Naive thymus-derived CD4-positive, alpha-beta T cell (primary cell): ENCODE measurements at regions not wholly inside any gene's neighbourhood (a gene's known extent, or its start where the extent isn't known, plus 50 kb on each side); places are given as distances from the start of the nearest gene placed in this dataset.
A peak's percentile ranks its signal among the peaks of the same experiment; 100 is the strongest.
"Not testable (repeated sequence)": the region's sequence is repeated elsewhere in the genome, so short reads cannot be mapped to it uniquely, and the experiment has no call there.

ENCODE experiments used
- ATAC-seq: fragments of 150-1000 bp; cut with Tn5 transposase; 2 replicates; pipeline ENCODE4 v1.10.0; 2021; ENCODE audit warnings: mild to moderate bottlenecking, moderate library complexity
- CTCF ChIA-PET: fragments of 350-600 bp; sonication (Branson Sonifier 250); formaldehyde crosslinking; loops from one replicate; lab custom pipeline; 2021; ENCODE audit warnings: antibody characterized with exemption; lab: Charles Lee
- POLR2A ChIA-PET: fragments of 350-600 bp; sonication (Branson Sonifier 250); formaldehyde crosslinking; loops from one replicate; lab custom pipeline; 2021; ENCODE audit warnings: antibody characterized with exemption, inconsistent platforms; lab: Charles Lee
- DNase-seq, 9 donors: peaks; one replicate each; pipeline versions ENCODE4 v3.0.0 to v3.0.0-alpha.2; 2020 to 2022; ENCODE audit warnings: mixed read lengths in 1 of 9
- H3K27ac ChIP-seq: one replicate; pipeline ENCODE4 v1.7.0; 2013; ENCODE audit warnings: mild to moderate bottlenecking, low read depth, low read length, moderate library complexity
- H3K27me3 ChIP-seq, 2 donors: one replicate each; pipeline ENCODE4 v1.7.0; 2013; ENCODE audit warnings: low read length in 2 of 2, mild to moderate bottlenecking in 2 of 2, moderate library complexity in 2 of 2; ENCODE audit not compliant: control insufficient read depth in 2 of 2, insufficient read depth in 2 of 2
- H3K36me3 ChIP-seq, 3 experiments: 1 replicate in 2 of 3; 2 replicates in 1 of 3; pipeline ENCODE4 v1.7.0; 2013; ENCODE audit warnings: low read length in 3 of 3, mild to moderate bottlenecking in 3 of 3, moderate library complexity in 1 of 3; ENCODE audit not compliant: insufficient read depth in 3 of 3, control insufficient read depth in 2 of 3
- H3K4me1 ChIP-seq, 2 donors: one replicate each; pipeline ENCODE4 v1.7.0; 2013; ENCODE audit warnings: low read length in 2 of 2, mild to moderate bottlenecking in 2 of 2, moderate library complexity in 1 of 2; ENCODE audit not compliant: control insufficient read depth in 2 of 2, insufficient read depth in 2 of 2
- H3K4me3 ChIP-seq: 2 replicates; pipeline ENCODE4 v1.7.0; 2013; ENCODE audit warnings: mild to moderate bottlenecking, low read length
- H3K9me3 ChIP-seq, 3 experiments: 1 replicate in 2 of 3; 2 replicates in 1 of 3; pipeline ENCODE4 v1.7.0; 2013; ENCODE audit warnings: low read length in 3 of 3; ENCODE audit not compliant: control insufficient read depth in 2 of 3
- H3K27ac Mint-ChIP-seq, 9 donors: one replicate each; pipeline ENCODE4 v1.8.0; 2020 to 2022; ENCODE audit warnings: mixed read lengths in 9 of 9, mild to moderate bottlenecking in 8 of 9, moderate library complexity in 5 of 9, inconsistent platforms in 2 of 9
- H3K27me3 Mint-ChIP-seq, 5 donors: one replicate each; pipeline ENCODE4 v1.8.0; 2021 to 2022; ENCODE audit warnings: mixed read lengths in 5 of 5, mild to moderate bottlenecking in 1 of 5
- H3K36me3 Mint-ChIP-seq, 5 donors: one replicate each; pipeline ENCODE4 v1.8.0; 2020 to 2022; ENCODE audit warnings: mixed read lengths in 5 of 5, mild to moderate bottlenecking in 3 of 5, inconsistent platforms in 1 of 5
- H3K4me1 Mint-ChIP-seq, 7 donors: one replicate each; pipeline ENCODE4 v1.8.0; 2020 to 2022; ENCODE audit warnings: mixed read lengths in 7 of 7, mild to moderate bottlenecking in 3 of 7, inconsistent platforms in 1 of 7
- H3K4me3 Mint-ChIP-seq, 10 donors: one replicate each; pipeline ENCODE4 v1.8.0; 2020 to 2022; ENCODE audit warnings: mild to moderate bottlenecking in 10 of 10, mixed read lengths in 10 of 10, moderate library complexity in 6 of 10, inconsistent platforms in 2 of 10
- H3K9me3 Mint-ChIP-seq, 11 donors: one replicate each; pipeline ENCODE4 v1.8.0; 2020 to 2022; ENCODE audit warnings: mixed read lengths in 11 of 11, mild to moderate bottlenecking in 4 of 11, inconsistent platforms in 1 of 11, moderate library complexity in 1 of 11
- intact Hi-C, 2 donors: fragments of 100-400 bp; cut with micrococcal nuclease; formaldehyde crosslinking; loops; one replicate each; pipeline ENCODE4 v1.15.1; 2023

DNA sequence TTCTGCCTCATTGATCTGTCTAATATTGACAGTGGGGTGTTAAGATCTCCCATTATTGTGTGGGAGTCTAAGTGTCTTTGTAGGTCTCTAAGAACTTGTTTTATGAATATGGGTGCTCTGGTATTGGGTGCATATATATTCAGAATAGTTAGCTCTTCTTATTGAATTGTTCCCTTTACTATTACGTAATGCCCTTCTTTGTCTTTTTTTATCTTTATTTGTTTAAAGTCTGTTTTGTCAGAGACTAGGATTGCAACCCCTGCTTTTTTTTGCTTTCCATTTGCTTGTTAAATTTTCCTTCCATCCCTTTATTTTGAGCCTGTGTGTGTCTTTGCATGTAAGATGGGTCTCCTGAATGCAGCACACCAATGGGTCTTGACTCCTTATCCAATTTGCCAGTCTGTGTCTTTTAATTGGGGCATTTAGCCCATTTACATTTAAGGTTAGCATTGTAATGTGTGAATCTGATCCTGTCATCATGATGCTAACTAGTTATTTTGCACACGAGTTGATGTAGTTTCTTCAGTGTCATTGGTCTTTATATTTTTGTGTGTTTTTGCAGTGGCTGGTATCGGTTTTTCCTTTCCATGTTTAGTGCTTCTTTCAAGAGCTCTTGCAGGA, 1126.0 kb upstream of the TMEM132C start:
- DNase-seq, CTCF ChIA-PET, POLR2A ChIA-PET, H3K4me1 ChIP-seq, H3K4me3 Mint-ChIP-seq, intact Hi-C loops, H3K27ac Mint-ChIP-seq, H3K4me3 ChIP-seq, H3K36me3 Mint-ChIP-seq, H3K36me3 ChIP-seq, ATAC-seq, H3K27me3 ChIP-seq, H3K27ac ChIP-seq, H3K9me3 ChIP-seq: not testable (repeated sequence)
- Mint-ChIP-seq H3K27me3 (peaks cover 0 to 27% (median 16%) of the 10 kb centered on the region in 5 donors), H3K4me1 (peaks cover 0 to 13% (median 9%) of the 10 kb centered on the region in 7 donors), H3K9me3 (peaks cover 2 to 68% (median 21%) of the 10 kb centered on the region in 11 donors)

DNA sequence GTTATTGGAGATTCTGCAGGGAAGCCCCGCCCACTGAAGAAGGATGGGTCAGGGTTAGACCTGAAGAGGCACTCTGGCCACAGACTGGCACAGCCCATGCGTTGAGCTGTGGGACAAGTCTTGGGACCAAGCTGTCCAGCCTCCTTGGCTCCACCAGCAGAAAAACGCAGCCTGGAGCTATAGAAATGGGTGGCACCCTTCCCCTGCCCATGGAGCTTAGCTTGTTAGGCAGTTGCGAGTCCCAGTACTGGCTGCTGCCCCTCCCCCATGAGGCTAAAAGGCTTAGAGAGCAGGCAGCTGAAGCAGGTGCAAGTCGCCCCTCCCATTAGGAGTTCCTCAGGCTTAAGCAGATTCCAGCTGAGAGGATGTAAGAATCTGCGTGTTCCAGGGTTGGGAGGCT, 1124.0 kb upstream of the TMEM132C start:
- no peak overlapping the region for H3K27ac ChIP-seq
- POLR2A ChIA-PET = no interaction called here
- CTCF ChIA-PET = no interaction called here
- H3K4me3 Mint-ChIP-seq = no peak overlapping the region
- no peaks in the 10 kb centered on the region for H3K4me1 ChIP-seq
- peaks cover 0 to 16% (median 9%) of the 10 kb centered on the region in 7 donors for H3K4me1 Mint-ChIP-seq
- H3K27ac Mint-ChIP-seq = no peak overlapping the region
- peaks cover 0 to 5% (median 0%) of the 10 kb centered on the region in 5 donors for H3K36me3 Mint-ChIP-seq
- H3K9me3 Mint-ChIP-seq = peaks cover 0 to 53% (median 16%) of the 10 kb centered on the region in 11 donors
- DNase-seq (no peak), ATAC-seq (no peak)
- no peaks in the 10 kb centered on the region for H3K9me3 ChIP-seq
- H3K4me3 ChIP-seq = no peak overlapping the region
- H3K27me3 ChIP-seq = no peaks in the 10 kb centered on the region
- no peaks in the 10 kb centered on the region for H3K36me3 ChIP-seq
- peaks cover 0 to 24% (median 16%) of the 10 kb centered on the region in 5 donors for H3K27me3 Mint-ChIP-seq
- intact Hi-C loops = no loop called here

DNA sequence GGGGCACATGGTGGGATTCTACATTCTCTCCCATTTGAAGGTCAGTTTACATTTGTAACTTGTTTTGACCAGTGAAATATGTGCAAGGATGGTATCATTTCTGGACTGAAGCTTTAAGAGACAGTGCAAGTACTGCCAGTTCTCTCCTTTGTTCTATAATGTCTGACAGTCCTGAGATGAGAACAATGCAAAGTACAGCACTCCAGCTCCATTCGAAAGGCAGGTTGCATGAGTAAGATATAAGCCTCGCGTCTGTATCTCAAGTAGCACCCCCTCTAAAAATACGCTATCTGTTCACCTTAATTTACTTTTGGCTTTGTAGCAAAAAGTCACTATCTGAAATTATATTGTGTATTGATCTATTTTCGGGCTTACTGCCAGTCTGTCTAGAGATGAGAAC, 1122.2 kb upstream of the TMEM132C start:
- Mint-ChIP-seq H3K27ac (no peak overlapping the region), H3K27me3 (peaks cover 0 to 17% (median 16%) of the 10 kb centered on the region in 5 donors), H3K4me1 (peaks cover 0 to 16% (median 9%) of the 10 kb centered on the region in 7 donors), H3K9me3 (peaks cover 0 to 41% (median 12%) of the 10 kb centered on the region in 11 donors), H3K36me3 (peaks cover 0 to 5% (median 0%) of the 10 kb centered on the region in 5 donors), H3K4me3 (peak overlapping the region in 1 of 10 donors; percentile 86)
- Histone ChIP-seq H3K4me1 (no peaks in the 10 kb centered on the region), H3K36me3 (no peaks in the 10 kb centered on the region), H3K27me3 (no peaks in the 10 kb centered on the region), H3K4me3 (no peak overlapping the region), H3K9me3 (no peaks in the 10 kb centered on the region), H3K27ac (no peak overlapping the region)
- POLR2A ChIA-PET = no interaction called here
- intact Hi-C loops = no loop called here
- CTCF ChIA-PET = no interaction called here
- DNase-seq (no peak), ATAC-seq (no peak)

DNA sequence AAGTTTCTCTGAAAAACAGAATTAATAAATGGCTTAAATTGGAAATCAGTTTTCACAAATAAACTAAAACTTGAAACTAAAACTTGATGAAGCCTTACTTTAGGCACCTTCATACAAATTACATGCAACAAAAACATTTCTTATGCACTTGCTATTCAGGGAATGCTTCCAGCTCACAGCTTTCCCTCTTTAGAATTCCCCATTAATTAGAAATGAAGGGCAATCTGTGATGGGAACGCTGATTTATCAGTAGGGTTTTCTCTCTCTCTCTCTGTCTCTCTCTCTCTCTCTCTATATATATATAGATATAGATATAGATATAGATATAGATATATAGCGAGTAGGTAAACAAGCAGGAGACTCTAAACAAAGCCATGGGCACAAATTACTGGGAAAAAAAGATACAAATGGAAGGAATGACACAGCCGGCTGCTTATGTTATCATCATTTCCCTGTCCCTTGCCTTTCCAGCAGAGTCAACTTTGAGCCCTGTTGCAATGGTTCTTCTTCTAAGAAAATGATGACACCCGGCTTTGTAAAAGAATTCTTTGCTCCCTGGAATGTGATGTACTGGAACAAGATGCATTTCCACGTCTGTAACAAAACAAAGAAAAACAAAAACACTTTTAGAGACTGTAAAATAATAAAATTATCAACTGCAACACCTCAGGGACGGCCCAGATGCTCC, 1121.6 kb upstream of the TMEM132C start:
- no peak for ATAC-seq
- peak overlapping the region; percentile 63 for H3K4me3 ChIP-seq
- H3K27ac Mint-ChIP-seq = peak overlapping the region in 5 of 9 donors; percentile 49 to 87 (median 58)
- DNase-seq = no peak
- peaks cover 0 to 16% (median 9%) of the 10 kb centered on the region in 7 donors for H3K4me1 Mint-ChIP-seq
- H3K9me3 Mint-ChIP-seq = peaks cover 0 to 35% (median 11%) of the 10 kb centered on the region in 11 donors
- ChIA-PET CTCF (no interaction called here), POLR2A (no interaction called here)
- no peaks in the 10 kb centered on the region for H3K4me1 ChIP-seq
- no peaks in the 10 kb centered on the region for H3K9me3 ChIP-seq
- peak overlapping the region; percentile 51 to 86 (median 83) for H3K4me3 Mint-ChIP-seq
- no peaks in the 10 kb centered on the region for H3K36me3 ChIP-seq
- intact Hi-C loops = no loop called here
- H3K27me3 ChIP-seq = no peaks in the 10 kb centered on the region
- H3K36me3 Mint-ChIP-seq = peaks cover 0 to 5% (median 0%) of the 10 kb centered on the region in 5 donors
- H3K27ac ChIP-seq = no peak overlapping the region
- H3K27me3 Mint-ChIP-seq = peaks cover 0 to 16% (median 14%) of the 10 kb centered on the region in 5 donors

DNA sequence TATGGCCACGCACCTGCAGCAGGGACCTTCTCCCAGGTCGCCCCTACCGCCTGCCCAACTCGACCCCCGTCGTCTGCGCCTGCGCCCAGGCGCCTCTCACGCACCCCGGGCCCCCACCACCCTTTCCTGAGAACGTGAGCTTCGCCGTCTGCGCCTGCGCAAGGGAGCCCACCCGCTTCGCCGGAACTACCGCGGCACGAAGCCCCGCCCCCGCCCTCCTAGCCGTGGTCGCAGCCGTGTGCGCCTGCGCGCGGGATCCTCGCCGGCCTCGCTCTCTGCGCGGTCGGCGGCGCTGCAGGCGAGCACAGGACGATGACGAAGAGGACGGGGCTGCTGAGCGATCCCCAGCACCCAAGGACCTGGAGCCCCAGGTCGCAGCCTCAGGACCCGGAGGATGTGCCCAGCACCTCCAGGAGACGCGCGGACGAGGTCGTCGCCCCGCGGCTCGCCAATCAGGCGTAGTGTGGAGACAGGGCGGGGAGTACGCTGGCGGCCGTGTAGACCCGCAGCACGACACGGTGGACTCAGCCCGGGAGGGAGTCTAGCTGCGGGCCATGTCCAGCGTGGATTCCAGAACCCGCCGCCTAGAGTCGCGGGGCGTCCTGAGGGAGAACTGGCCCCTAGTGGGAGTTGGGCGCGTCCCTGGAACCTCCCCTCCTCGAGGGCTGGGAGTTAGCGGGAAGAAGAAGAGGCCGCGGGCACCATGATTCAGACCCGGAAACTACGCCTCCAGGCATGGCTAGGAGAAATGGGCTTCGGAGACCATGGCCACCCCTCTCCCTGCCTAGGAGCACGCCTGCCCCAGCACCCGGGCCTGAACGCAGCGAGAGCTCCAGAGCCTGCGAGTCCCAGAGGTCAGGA, 1120.8 kb upstream of the TMEM132C start:
- no peaks in the 10 kb centered on the region for H3K4me1 ChIP-seq
- peaks cover 0 to 30% (median 8%) of the 10 kb centered on the region in 11 donors for H3K9me3 Mint-ChIP-seq
- H3K36me3 Mint-ChIP-seq = peaks cover 0 to 5% (median 0%) of the 10 kb centered on the region in 5 donors
- ChIA-PET CTCF (no interaction called here), POLR2A (no interaction called here)
- intact Hi-C loops = loop anchor here in 1 of 2 donors (1.0 kb wide), 1 partner anchor 20 kb away; no protein-coding TSS in a partner anchor
- ATAC-seq (peak; percentile 89), DNase-seq (peak; percentile 10 to 76 (median 67))
- H3K27ac Mint-ChIP-seq = peak overlapping the region in 7 of 9 donors; percentile 42 to 87 (median 62)
- peak overlapping the region; percentile 56 for H3K27ac ChIP-seq
- peak overlapping the region; percentile 51 to 86 (median 83) for H3K4me3 Mint-ChIP-seq
- no peaks in the 10 kb centered on the region for H3K36me3 ChIP-seq
- no peaks in the 10 kb centered on the region for H3K27me3 ChIP-seq
- H3K4me1 Mint-ChIP-seq = peaks cover 0 to 16% (median 9%) of the 10 kb centered on the region in 7 donors
- peak overlapping the region; percentile 63 for H3K4me3 ChIP-seq
- H3K9me3 ChIP-seq = no peaks in the 10 kb centered on the region
- H3K27me3 Mint-ChIP-seq = peaks cover 0 to 14% (median 10%) of the 10 kb centered on the region in 5 donors

DNA sequence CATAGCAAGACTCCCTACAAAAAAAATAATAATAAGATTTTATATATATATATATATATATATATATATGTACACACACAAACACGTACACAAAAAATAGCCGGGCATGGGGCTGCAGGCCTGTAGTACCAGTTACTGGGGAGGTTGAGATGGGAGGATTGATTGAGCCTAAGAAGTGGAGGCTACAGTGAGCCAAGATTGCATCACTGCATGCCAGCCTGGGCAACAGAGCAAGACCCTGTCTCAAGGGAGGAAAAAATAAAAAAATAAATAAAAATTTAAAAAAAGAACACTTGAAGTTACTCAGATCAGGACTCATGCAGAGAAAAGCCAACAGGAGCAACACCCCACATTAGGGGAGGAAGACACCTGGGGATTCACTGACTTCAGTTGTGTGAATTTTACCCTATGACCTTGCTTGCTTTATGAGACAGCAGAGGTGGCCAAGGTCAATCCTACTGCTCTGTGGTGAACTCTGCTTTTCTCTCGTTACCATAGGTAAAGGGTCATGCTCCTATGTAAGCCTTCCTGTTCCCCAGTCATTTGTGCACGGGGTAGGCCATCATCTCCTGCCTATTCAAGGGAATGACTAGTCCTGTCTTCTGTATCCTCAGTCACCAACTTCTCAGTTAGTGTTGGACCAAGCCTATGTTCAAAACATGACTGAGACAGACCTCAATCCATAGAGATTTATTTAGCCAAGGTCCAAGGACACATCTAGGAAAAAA, 1119.8 kb upstream of the TMEM132C start:
- Mint-ChIP-seq H3K4me1 (peaks cover 0 to 16% (median 9%) of the 10 kb centered on the region in 7 donors), H3K27ac (no peak overlapping the region)

More for the DNA sequence above, 1119.8 kb upstream of the TMEM132C start:
- peaks cover 0 to 10% (median 4%) of the 10 kb centered on the region in 5 donors for H3K27me3 Mint-ChIP-seq
- H3K9me3 ChIP-seq = no peaks in the 10 kb centered on the region
- CTCF ChIA-PET = no interaction called here
- H3K4me3 ChIP-seq = no peak overlapping the region
- H3K36me3 ChIP-seq = no peaks in the 10 kb centered on the region
- ATAC-seq (no peak), DNase-seq (no peak)
- H3K9me3 Mint-ChIP-seq = peaks cover 0 to 20% (median 4%) of the 10 kb centered on the region in 11 donors
- H3K27me3 ChIP-seq = no peaks in the 10 kb centered on the region
- H3K27ac ChIP-seq = no peak overlapping the region
- POLR2A ChIA-PET = no interaction called here
- H3K4me1 ChIP-seq = no peaks in the 10 kb centered on the region
- intact Hi-C loops = loop anchor here in 1 of 2 donors (1.0 kb wide), 1 partner anchor 19 kb away; no protein-coding TSS in a partner anchor
- no peaks in the 10 kb centered on the region for H3K36me3 Mint-ChIP-seq
- peak overlapping the region in 3 of 10 donors; percentile 24 to 86 (median 36) for H3K4me3 Mint-ChIP-seq
